H1 (cell line): ENCODE measurements at regions not wholly inside any gene's neighbourhood (a gene's known extent, or its start where the extent isn't known, plus 50 kb on each side); places are given as distances from the start of the nearest gene placed in this dataset.

Experiments used
- RAD21 ChIP-seq, 2 experiments: IDR thresholded peaks in 1 of 2; conservative IDR thresholded peaks in 1 of 2; 2 replicates each; pipeline ENCODE4 v1.6.1; 2011; ENCODE audit warnings: low read depth in 2 of 2, low read length in 2 of 2, improper control_type of control experiment in 1 of 2, inconsistent platforms in 1 of 2, mild to moderate bottlenecking in 1 of 2, moderate library complexity in 1 of 2
- YY1 ChIP-seq: IDR thresholded peaks from 2 replicates; pipeline ENCODE4 v1.6.1; 2011; ENCODE audit warnings: low read depth, mild to moderate bottlenecking, low read length

DNA sequence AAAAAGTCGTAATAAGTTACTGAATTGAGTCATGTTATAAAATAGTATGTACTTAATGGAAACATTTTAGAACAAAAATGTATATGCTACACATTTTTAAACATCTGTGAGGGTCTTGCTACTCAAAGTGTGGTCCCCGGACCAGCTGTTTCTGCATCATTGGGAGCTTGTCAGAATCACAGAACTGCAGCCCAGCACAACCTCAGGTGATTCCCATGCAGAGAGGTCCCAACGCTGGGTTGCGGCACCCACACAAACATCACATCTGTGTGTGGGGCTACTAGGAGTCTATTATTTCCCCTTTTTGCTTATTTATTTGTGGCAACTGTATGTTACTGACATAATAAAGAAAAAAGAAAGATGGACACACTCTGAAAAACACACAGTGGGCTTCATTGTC, 146.6 kb downstream of the BMS1 start (continued):
- TF ChIP-seq RAD21 (IDR thresholded peaks at IDR 0.05 in 1 of 2, conservative IDR thresholded peaks at IDR 0.05 in 1 of 2; ENCODE audit: low read depth in 2 of 2, low read length in 2 of 2): no peak
- no peak for TF ChIP-seq YY1
